Fibroblast of skin of left quadriceps (primary cell): ENCODE measurements at regions not wholly inside any gene's neighbourhood (a gene's known extent, or its start where the extent isn't known, plus 50 kb on each side); places are given as distances from the start of the nearest gene placed in this dataset.

ENCODE experiments used
- DNase-seq, 2 experiments: peaks; one replicate each; pipeline ENCODE4 v3.0.0-alpha.2; 2013; ENCODE audit warnings: low read depth in 2 of 2

- DNase-seq = no peak
Observed at GRCh38 chr10:55263327-55263726, 462.3 kb upstream of the PCDH15 start.

GRCh38 chr10:55242544-55242943 lies 441.5 kb upstream of the PCDH15 start:
- no peak for DNase-seq

- no peak for DNase-seq
Observed at GRCh38 chr10:55237462-55237861, 436.4 kb upstream of the PCDH15 start.

- DNase-seq = no peak
Observed at GRCh38 chr10:55233505-55233904, 432.5 kb upstream of the PCDH15 start.

- no peak for DNase-seq
Observed at GRCh38 chr10:55233090-55233489, 432.1 kb upstream of the PCDH15 start.

GRCh38 chr10:55232553-55232952 lies 431.5 kb upstream of the PCDH15 start:
- no peak for DNase-seq

- DNase-seq = no peak
Observed at GRCh38 chr10:55227967-55228366, 426.9 kb upstream of the PCDH15 start.

- no peak for DNase-seq
Observed at GRCh38 chr10:55224007-55224781, 423.2 kb upstream of the PCDH15 start.

GRCh38 chr10:55223352-55223751 lies 422.3 kb upstream of the PCDH15 start:
- no peak for DNase-seq

GRCh38 chr10:55220975-55221374 lies 419.9 kb upstream of the PCDH15 start:
- no peak for DNase-seq

GRCh38 chr10:55215699-55216098 lies 414.7 kb upstream of the PCDH15 start:
- no peak for DNase-seq

- DNase-seq = no peak
Observed at GRCh38 chr10:55214608-55215007, 413.6 kb upstream of the PCDH15 start.

- DNase-seq = no peak
Observed at GRCh38 chr10:55212051-55212450, 411.0 kb upstream of the PCDH15 start.

- no peak for DNase-seq
Observed at GRCh38 chr10:55203874-55204273, 402.8 kb upstream of the PCDH15 start.

- no peak for DNase-seq
Observed at GRCh38 chr10:55203319-55203718, 402.3 kb upstream of the PCDH15 start.

- DNase-seq = no peak
Observed at GRCh38 chr10:55200020-55200419, 399.0 kb upstream of the PCDH15 start.

- DNase-seq = no peak
Observed at GRCh38 chr10:55191236-55191860, 390.3 kb upstream of the PCDH15 start.

GRCh38 chr10:55183993-55184392 lies 383.0 kb upstream of the PCDH15 start:
- DNase-seq = no peak

- no peak for DNase-seq
Observed at GRCh38 chr10:55180357-55180756, 379.3 kb upstream of the PCDH15 start.

- no peak for DNase-seq
Observed at GRCh38 chr10:55174419-55174818, 373.4 kb upstream of the PCDH15 start.

GRCh38 chr10:55169493-55169892 lies 368.5 kb upstream of the PCDH15 start:
- DNase-seq = no peak

- no peak for DNase-seq
Observed at GRCh38 chr10:55168343-55168742, 367.3 kb upstream of the PCDH15 start.

- no peak for DNase-seq
Observed at GRCh38 chr10:55163388-55163979, 362.5 kb upstream of the PCDH15 start.
